Colonic mucosa (tissue), 4 donors: ENCODE measurements at regions not wholly inside any gene's neighbourhood (a gene's known extent, or its start where the extent isn't known, plus 50 kb on each side); places are given as distances from the start of the nearest gene placed in this dataset.
"Not testable (repeated sequence)": the region's sequence is repeated elsewhere in the genome, so short reads cannot be mapped to it uniquely, and the experiment has no call there.

Experiments used
- DNase-seq: peaks from one replicate; pipeline ENCODE4 v3.0.0-alpha.2; 2020
- H3K27ac ChIP-seq: fragments of 200-600 bp; one replicate; pipeline ENCODE4 v1.8.0; 2021
- H3K27me3 ChIP-seq: fragments of 200-600 bp; one replicate; pipeline ENCODE4 v1.8.0; 2021
- H3K36me3 ChIP-seq: fragments of 200-600 bp; one replicate; pipeline ENCODE4 v1.8.0; 2021
- H3K4me1 ChIP-seq: fragments of 200-600 bp; one replicate; pipeline ENCODE4 v1.8.0; 2021; ENCODE audit warnings: mild to moderate bottlenecking
- H3K4me3 ChIP-seq: fragments of 200-600 bp; one replicate; pipeline ENCODE4 v1.8.0; 2021
- H3K9ac ChIP-seq, 2 donors: one replicate each; pipeline ENCODE4 v1.7.0; 2013; ENCODE audit warnings: control low read depth in 2 of 2, low read depth in 2 of 2, low read length in 2 of 2
- H3K9me3 ChIP-seq: fragments of 200-600 bp; one replicate; pipeline ENCODE4 v1.8.0; 2021
- intact Hi-C: fragments of 100-400 bp; cut with DNase I; formaldehyde crosslinking; loops from one replicate; pipeline ENCODE4 v1.14.1; 2022
- TF ChIP-seq, protein P1 (sequence below): fragments of 200-600 bp; IDR thresholded peaks from one replicate; pipeline ENCODE4 v1.8.0; 2022; ENCODE audit warnings: antibody characterized with exemption, mild to moderate bottlenecking
- donor health status: healthy.
- donor health status: DM: no; HTN: no; CAD: no.
- donor health status: DM: no; HTN: no; CAD: no.

DNA sequence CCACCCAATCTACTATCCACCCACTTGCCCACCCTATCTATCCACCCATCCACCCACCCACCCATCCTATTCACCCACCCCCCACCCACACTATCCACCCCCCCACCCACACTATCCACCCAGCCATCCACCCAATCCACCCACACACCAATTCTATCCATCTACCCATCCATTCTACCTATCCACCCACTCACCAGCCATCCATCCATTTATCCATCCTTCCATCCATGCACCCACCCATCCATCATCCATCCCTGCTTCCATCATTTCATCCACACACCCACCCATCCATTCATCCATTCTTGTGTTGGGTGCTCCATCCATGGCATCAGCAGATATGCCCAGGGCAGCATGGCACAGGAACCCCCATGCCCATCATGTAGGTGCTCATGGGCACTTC is 1206.6 kb downstream of the BRD1 start:
- DNase-seq: no peak
- Histone ChIP-seq H3K27ac (no peak overlapping the region), H3K27me3 (no peaks in the 10 kb centered on the region), H3K4me3 (no peak overlapping the region), H3K9ac (no peak overlapping the region), H3K4me1 (no peaks in the 10 kb centered on the region), H3K36me3 (no peaks in the 10 kb centered on the region), H3K9me3 (no peaks in the 10 kb centered on the region)
- intact Hi-C loops: no loop called here
- TF ChIP-seq, protein P1, sequence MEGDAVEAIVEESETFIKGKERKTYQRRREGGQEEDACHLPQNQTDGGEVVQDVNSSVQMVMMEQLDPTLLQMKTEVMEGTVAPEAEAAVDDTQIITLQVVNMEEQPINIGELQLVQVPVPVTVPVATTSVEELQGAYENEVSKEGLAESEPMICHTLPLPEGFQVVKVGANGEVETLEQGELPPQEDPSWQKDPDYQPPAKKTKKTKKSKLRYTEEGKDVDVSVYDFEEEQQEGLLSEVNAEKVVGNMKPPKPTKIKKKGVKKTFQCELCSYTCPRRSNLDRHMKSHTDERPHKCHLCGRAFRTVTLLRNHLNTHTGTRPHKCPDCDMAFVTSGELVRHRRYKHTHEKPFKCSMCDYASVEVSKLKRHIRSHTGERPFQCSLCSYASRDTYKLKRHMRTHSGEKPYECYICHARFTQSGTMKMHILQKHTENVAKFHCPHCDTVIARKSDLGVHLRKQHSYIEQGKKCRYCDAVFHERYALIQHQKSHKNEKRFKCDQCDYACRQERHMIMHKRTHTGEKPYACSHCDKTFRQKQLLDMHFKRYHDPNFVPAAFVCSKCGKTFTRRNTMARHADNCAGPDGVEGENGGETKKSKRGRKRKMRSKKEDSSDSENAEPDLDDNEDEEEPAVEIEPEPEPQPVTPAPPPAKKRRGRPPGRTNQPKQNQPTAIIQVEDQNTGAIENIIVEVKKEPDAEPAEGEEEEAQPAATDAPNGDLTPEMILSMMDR: no peak

DNA sequence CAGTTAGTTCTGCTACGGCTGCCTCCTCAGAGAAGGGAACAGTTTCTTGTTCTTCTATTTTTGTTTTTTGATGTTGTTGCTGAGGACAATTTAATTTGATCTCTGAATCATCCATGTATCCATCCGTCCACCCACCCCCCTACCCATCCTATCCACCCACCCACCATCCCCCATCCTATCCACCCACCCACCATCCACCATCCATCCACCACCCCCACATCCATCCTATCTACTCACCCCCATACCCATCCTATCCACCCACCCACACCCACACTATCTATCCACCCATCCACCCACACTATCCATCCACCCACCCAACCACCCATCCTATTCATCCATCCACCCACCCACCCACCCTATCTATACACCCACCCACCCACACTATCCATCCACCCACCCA is 1207.2 kb downstream of the BRD1 start:
- H3K9me3 ChIP-seq, H3K4me1 ChIP-seq, H3K27ac ChIP-seq, DNase-seq, H3K27me3 ChIP-seq, H3K36me3 ChIP-seq, H3K9ac ChIP-seq, H3K4me3 ChIP-seq, intact Hi-C loops: not testable (repeated sequence)

DNA sequence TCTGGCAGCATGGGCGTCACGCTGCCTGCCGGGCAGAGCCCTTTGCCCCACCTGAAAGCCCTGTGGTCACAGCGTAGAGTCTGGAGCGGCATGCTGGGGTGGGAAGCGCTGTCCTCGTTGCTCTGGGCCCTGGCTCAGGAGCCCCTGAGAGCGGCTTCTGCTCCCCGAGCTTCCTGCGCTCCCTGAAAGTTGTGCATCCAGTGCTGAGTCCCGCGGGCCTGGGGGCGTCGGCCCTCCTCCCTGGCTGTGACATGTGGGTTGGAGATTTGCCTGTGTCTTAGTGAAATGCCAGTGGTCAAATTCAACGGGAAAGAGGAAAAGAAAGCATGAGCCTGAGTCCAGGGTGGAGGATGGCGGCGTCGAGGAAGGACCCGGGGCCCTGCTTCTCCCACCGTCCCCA is 1208.0 kb downstream of the BRD1 start:
- intact Hi-C loops: no loop called here
- Histone ChIP-seq H3K27me3 (no peaks in the 10 kb centered on the region), H3K9ac (no peak overlapping the region), H3K36me3 (no peaks in the 10 kb centered on the region), H3K4me3 (no peak overlapping the region), H3K27ac (no peak overlapping the region), H3K4me1 (no peaks in the 10 kb centered on the region), H3K9me3 (no peaks in the 10 kb centered on the region)
- no peak for DNase-seq
- TF ChIP-seq, protein P1: no peak

DNA sequence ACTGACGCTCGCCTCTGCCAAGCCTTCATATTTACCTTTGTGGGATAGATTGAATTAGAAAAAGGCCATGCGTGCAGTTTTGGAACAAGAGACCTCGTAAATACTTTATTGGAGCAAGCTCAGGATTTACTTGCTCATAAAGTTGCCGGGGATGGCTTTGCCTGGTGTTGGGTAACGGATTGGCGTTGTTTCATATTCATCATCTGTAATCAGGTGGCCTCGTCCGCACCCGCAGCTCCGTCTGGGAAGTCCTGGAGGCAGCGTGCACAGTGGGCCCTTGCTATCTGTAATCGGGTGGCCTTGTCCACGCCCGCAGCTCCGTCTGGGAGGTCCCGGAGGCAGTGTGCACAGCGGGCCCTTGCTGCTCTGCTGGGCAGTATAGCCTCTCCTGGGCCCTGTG is 1209.3 kb downstream of the BRD1 start:
- Histone ChIP-seq H3K27ac (no peak overlapping the region), H3K27me3 (no peaks in the 10 kb centered on the region), H3K9me3 (no peaks in the 10 kb centered on the region), H3K36me3 (no peaks in the 10 kb centered on the region), H3K9ac (no peak overlapping the region), H3K4me3 (no peak overlapping the region), H3K4me1 (no peaks in the 10 kb centered on the region)
- intact Hi-C loops: no loop called here
- no peak for DNase-seq
- TF ChIP-seq, protein P1: no peak

DNA sequence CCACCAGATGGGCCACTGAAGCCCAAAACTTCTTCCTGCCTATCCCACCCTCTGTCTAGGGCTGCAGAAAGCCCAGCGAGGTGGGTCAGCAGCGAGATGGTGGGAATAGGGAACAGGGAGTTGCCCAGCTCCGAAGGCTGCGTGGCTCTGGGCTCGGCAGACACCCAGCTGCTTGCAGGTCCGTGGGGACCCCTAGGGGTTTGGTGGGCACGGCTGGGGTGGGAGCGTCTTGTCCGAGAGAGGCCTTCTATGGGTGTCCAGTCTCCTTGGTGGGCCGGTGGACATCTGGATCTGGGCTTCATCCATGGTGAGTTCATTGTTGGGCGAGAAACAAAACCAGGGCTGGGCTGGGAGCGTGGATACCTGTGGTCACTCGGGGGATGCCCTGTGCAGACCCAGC is 1211.0 kb downstream of the BRD1 start:
- TF ChIP-seq, protein P1: no peak
- Histone ChIP-seq H3K4me1 (no peaks in the 10 kb centered on the region), H3K27me3 (no peaks in the 10 kb centered on the region), H3K9ac (no peak overlapping the region), H3K36me3 (no peaks in the 10 kb centered on the region), H3K27ac (no peak overlapping the region), H3K9me3 (no peaks in the 10 kb centered on the region), H3K4me3 (no peak overlapping the region)
- intact Hi-C loops: no loop called here
- DNase-seq: no peak

DNA sequence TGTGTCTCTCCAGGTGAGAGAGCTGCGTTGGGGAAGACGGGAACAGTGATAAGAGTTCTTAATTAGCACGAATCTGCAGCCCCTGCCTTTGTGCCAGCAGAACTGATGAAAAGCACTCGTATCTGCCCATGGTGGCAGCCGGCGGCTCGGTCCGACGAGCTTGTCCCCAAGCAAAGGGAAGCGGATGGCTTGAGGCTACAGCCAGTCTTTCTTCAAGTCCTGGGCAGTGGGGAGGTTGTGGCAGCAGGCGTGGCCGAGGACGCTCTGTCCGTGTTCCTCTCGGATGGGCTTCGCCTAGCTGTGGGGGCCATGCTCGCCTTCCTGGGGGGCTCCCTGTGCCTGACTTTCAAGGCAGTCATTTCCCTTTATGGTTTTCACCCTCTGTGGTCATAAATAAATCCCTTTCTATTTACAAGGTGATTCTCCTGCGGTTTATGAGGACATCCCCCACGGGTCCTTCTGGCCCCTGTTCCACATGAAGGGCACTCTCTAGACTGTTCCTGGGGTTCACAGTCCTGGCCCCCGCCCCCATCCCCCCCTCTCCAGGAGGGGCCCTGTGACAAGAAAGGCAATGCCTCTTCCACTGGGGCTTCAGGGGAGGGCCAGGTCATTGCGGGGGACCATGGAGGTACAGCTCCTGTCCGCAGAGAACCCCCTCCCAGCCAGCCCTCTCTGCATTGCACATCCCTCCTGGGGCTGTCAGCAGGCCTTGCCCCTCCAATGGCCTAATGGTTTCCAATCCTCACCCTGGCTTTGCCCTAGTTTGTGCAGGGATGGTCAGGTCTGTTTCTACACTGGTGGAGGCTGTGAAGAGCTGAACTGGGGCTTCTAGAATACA is 1212.3 kb downstream of the BRD1 start:
- Histone ChIP-seq H3K9ac (no peak overlapping the region), H3K27me3 (no peaks in the 10 kb centered on the region), H3K36me3 (no peaks in the 10 kb centered on the region), H3K4me3 (no peak overlapping the region), H3K9me3 (no peaks in the 10 kb centered on the region), H3K4me1 (no peaks in the 10 kb centered on the region), H3K27ac (no peak overlapping the region)
- intact Hi-C loops: no loop called here
- no peak for DNase-seq
- TF ChIP-seq, protein P1: no peak
